HG03060 (cell line): ENCODE measurements at regions not wholly inside any gene's neighbourhood (a gene's known extent, or its start where the extent isn't known, plus 50 kb on each side); places are given as distances from the start of the nearest gene placed in this dataset.
"Not testable (repeated sequence)": the region's sequence is repeated elsewhere in the genome, so short reads cannot be mapped to it uniquely, and the experiment has no call there.

Source experiments
- ATAC-seq: cut with Tn5 transposase; IDR thresholded peaks from one replicate; pipeline ENCODE4 v1.9.1; 2021; ENCODE audit warnings: low read depth, moderate number of reproducible peaks; ENCODE audit not compliant: unreplicated experiment

DNA sequence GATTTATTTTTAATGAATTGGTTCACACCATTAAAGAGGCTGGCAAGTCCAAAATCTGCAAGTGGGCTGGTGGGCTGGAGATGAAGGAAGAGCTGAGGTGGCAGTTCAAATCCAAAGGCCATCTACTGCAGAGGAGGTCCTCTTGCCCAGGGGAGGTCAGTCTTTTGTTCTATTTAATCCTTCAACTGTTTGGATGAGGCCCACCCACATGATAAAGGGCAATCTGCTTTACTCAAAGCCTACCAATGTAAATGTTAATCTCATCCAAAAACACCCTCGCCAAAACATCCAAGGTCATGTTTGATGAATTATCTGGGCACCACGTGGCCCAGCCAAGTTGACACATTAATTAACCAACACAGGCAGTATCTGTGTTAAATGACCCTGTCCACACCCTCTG lies 99.0 kb downstream of the RRAGC start:
- ATAC-seq, result no peak

DNA sequence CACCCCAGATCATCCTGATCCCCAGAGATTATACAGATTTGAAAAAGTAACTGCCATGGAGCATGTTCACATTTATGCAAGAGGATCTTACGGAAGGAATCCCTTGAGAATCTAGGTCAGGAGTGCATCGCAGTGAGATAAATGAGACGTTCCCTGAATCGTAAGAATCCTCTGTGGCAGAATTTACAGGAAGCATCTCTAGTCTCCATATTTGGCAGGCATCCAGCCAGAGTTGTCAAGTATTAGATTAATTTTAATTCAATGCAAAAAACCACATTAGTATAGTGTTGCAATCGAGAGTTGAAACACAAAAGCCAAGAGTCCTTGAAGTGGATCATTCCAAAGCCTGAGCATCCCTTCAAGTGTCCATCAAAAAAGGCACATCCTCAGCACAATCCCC lies 100.8 kb downstream of the RRAGC start:
- no peak for ATAC-seq

DNA sequence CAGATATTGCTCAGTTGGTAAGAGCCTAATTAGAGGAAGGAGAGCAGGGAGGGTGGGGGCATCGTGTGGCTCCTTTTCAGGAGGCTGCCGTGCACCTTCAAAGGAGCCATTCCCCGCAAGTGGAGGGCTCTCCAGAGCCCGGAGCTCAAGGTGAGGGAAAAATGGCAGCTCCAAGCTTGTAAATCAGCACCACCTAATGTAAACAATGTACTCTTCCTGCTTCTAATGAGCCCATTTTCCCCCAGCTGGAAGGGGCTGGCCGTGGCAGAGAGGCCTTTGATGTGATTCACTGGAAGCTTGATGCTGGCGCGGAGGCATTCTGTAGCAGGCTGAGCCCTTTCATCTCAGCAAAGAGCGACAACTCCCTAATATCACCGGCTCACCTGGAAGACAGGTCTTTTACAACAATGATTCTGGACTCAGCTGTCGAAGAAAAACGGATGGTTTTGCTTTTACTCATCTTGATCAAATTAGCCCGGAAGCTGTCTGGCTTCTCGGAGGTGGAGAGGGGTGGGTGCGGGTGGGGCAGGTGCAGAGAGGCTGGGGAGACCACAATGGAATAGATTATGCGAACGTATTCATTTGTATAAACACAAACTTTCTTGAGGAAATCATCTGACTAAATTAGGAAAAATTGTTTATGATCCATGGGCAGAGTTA lies 112.5 kb downstream of the RRAGC start:
- no peak for ATAC-seq

DNA sequence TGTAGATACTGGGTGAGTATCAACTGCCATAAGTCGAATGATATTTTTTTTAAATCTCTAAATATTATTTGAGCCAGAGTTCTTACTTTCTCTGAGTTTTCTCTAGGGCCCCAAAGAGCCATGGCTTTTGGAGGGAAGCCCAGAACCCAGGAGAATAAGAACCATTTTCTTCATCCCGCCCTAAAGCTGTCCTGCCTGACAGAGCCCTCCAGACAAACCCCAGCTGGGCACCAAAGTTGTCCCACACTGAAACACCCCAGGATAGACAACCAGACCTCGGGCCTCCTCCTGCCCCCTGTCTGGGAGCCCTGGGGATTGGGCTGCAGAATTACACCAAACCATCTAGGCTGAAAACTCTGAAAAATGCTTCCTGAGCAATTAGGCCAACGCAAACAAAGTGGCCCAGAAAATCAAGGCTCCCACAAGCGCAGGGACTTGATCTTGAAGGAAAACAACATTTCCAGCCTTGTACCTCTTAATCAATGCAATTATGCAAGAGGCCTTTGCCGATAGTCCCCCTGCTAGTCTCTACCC lies 113.1 kb downstream of the RRAGC start:
- ATAC-seq, result no peak

DNA sequence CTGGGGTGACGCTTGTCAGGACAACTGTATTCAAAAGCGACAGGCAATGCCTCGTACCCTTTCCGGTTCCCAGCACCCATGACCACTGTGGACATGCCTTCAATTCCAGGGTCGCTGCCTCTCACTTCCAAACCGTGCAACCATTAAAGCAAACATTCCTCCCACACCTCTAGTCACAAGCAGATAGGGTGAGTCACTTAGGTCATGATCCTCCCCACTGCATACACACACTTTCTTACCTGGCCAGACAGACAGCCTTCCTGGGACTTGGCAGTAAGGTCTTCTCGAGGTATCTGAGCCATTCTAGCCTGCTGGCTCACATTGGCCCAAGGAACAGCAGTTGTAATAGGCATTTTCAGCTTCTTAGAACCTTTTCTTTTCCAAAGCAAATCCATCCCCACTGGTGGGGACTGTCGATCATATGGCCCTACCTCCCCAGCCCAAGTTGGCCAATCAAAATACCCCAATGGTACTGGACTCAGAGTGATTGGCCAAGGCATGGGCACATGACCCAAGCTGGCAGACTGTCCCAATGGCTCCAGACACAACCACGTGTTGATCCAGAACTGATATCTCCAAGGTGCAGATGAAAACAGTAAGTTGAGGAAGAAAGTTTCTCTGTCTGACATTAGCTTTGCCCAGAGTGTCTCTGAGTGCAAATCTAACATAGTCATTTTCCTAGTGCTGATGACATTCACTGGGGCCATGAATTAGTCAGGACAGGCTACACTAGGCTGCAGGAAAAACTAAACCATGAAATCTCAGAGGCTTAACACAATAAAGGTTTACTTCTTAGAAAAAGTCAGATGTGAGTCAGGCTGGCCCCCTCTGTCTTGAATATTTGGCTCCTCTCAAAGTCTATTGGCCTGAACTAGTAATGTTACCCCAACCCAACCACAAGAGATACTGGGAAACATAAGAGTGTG lies 113.8 kb downstream of the RRAGC start:
- no peak for ATAC-seq

DNA sequence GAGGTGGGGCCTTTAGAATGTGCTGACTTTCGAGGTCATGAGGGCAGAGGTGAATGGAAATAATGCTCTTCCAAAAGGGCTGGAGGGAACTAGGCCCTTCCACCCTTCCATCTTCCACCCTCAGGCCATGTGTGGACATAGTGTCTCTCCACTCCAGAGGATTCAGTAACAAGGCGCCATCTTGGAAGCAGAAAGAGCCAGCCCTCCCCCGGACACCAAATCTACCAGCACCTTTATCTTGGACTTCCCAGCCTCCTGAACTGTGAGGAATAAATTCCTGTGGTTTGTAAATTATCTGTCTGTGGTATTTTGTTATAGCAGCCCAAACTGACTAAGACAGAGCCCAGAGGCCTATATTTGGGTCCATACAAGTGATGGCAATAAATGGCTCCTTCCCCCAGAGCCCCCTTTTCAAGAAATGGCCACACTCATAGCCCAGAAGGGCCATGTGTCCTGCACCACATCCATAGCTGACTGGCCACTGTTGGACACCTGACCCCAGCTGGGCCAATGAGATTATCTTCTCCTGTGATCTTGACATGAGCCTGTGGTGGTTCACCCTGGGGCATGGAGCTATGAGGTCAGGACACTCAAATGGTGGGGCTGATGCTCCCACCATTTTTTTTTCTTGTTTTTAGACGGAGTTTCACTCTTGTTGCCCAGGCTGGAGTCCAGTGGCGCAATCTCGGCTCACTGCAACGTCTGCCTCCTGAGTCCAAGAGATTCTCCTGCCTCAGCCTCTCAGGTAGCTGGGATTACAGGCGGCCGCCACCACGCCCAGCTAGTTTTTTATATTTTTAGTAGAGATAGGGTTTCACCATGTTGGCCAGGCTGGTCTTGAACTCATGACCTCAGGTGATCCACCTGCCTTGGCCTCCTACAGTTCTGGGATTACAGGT lies 114.9 kb downstream of the RRAGC start:
- no peak for ATAC-seq

DNA sequence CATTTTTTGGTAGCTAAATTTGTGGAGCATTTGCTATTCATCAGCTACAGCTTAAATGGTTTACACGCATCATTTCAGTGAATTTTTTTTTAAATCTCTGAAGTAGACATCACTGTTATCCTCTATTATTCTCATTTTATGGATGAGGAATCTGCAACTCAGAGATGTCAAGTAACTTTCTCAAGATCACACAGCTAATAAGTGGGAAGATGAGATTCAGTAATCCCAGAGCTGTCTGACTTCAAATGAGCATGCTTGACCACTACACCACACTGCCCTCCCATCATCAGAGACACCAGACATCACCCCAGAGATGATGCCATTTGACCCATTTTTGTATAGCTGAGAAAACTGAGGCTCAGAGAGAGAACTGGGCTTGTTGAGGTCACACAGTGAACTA lies 116.4 kb downstream of the RRAGC start:
- no peak for ATAC-seq

DNA sequence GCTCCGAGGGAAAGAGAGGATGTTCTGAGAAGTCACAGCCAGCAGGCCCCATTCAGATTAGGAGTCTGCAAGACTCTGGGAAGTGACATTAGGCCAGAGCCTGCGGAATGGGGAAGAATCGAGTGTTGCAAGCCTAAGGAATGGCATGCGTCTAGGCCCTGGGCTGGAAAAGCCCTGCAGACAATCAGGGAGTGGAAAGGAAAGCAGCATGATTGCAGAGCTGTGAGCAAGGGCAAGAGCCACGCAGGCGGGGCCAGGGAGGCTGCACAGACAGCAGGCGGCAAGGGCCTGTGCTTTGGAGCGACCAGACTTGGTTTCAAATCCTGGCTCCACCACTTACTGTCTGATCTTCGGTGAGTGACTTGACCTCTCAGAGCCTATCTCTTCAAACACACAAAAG lies 118.2 kb downstream of the RRAGC start:
- no peak for ATAC-seq

DNA sequence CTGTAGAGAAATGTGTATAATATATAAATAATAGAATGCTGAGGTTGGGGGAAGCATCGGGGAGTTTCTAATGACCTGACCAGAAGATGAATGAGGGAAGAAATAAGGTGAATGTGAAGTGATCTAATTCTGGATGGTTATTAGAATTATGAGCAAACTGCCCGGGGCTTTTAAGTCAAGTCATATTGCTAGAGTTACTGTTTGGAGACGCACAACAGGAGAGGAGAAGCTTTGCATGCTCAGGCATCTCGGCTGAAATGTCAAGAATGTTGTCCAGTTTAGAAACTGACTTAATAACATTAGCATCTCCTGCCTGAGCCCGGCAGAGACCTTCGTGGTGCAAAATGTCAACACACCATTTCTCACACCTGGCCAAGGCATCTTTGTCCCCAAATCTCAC lies 119.1 kb downstream of the RRAGC start:
- no peak for ATAC-seq

DNA sequence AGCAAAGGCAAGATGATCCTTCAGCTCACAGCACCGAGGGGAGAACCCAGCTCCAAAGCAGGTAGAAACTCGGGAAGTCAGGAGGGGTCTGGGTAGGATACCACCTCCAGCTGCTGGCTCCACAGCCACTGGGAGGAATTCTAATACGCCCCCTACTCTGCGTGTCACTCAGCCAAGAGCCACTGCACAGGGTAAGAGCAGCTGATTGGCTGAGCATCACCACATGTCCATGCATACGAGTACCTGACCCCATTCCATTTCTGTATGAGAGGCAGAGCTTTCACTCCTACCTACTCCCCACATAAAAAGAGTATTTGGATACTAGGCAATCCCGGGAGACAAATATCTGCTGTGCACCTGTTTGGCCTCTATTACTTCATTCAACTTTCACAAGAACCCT lies 121.4 kb downstream of the RRAGC start:
- ATAC-seq, result no peak

DNA sequence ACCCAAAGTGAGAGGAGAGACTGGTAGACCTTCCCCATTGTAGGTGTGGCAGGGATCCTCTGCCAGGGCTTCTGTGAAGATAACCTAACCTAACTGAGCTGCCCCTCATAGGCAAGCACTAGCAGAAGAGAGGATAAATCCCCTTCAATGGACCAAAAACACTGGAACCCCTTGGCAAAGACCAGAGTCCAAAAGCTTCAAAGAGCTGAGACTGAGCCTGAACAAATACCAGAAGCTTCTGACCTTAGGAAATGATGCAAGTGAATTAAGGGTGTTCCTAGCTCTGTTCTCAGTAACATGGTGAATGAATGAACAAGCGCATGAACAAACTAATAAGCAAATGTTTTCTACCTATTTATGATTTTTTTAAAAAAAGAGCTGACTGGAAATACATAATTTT lies 123.2 kb downstream of the RRAGC start:
- no peak for ATAC-seq

DNA sequence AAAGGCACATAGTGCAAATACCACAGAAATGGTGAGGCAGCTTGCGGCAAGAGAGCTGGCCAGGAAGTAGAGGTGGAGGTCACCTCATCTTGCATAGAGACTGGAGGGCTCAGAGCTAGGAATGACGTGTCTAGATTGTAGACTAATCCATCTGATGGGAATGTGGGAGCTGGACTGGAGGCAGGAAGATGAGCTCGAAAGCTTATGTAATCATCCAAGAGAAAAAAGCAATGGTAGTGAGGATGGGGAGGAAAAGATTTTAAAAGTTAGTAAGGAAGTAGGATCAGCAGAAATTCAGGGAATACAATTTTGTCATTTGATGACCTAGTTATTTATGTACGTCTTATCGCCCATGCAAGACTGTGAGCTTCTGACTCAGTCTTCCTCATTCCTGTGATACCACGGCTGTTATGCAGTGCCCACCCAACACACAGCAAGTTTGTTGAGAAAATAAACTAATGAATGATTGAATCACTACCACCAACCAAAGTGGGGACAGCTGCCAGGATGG lies 123.9 kb downstream of the RRAGC start:
- no peak for ATAC-seq

DNA sequence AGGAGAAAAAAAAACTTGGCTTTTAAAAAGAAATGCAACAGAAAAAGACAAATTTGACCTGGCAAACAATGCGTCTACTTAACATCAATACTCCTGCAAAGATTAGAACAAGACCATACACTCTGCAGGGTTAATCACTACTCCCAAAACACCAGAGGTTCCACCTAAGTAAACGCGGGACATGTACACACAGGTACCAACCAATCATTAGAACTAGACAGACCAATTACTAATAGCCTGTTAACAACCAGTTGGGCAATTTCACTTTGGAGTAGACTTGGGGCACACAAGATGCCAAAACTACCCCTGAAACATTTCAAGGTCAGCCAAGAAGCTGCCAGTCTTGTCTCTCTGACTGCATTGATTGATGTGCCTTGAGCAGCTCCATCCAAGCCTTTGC lies 125.8 kb downstream of the RRAGC start:
- no peak for ATAC-seq

DNA sequence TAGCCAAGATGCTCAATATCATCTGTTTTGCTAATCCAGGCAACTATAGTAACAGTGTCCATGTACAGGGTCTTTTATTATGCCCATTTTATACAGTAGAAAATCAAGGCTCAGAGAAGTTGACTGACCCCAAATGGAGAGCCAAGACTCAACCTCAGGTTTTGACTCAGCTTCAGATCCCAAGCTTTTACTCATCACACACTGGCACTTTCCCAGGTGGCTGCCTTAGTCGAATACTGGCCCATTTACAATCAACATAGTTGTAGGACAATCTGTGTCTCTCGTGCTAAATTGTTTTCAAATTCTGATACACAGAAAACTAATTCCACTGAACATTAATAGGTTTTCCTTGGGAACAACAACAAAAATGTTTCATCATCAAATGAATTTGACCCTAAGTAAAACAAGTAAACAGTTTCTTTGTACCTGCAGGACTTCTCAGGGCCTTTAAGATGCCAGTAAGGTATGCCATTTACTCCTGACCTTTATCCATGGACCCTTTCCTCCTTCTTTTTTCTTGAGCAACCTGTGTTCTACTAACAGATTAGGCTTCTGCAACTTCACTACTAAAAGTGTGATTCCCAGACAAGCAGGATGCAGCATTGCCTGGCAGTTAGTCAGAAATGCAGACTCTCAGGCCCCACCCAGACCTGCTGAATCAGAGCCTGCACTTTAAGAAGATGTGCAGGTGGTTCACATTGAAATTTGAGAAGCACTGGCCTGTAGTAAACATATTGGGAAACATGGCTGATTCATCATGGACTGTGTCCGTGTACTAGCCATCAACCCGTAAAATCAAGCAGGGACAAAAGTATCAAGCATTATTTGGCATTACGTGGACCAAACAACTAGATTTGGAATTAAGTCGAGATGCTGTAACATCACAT lies 128.8 kb downstream of the RRAGC start:
- ATAC-seq, result no peak

DNA sequence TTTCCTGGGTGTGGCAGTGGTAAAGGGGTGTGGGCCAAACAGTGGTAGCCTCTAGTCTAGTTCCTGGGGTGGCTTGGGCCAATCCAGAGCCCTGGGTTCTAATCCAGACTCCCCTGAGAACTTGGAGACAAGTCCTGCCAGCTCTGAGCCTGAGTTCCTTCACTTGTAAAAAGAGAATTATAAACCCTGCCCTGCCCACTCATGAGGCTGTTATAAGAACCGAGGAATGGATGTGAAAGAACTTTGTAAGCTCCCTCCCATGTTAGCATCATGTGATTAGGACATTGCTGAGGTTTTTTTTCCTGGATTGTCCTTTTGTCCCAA lies 131.0 kb downstream of the RRAGC start:
- no peak for ATAC-seq

DNA sequence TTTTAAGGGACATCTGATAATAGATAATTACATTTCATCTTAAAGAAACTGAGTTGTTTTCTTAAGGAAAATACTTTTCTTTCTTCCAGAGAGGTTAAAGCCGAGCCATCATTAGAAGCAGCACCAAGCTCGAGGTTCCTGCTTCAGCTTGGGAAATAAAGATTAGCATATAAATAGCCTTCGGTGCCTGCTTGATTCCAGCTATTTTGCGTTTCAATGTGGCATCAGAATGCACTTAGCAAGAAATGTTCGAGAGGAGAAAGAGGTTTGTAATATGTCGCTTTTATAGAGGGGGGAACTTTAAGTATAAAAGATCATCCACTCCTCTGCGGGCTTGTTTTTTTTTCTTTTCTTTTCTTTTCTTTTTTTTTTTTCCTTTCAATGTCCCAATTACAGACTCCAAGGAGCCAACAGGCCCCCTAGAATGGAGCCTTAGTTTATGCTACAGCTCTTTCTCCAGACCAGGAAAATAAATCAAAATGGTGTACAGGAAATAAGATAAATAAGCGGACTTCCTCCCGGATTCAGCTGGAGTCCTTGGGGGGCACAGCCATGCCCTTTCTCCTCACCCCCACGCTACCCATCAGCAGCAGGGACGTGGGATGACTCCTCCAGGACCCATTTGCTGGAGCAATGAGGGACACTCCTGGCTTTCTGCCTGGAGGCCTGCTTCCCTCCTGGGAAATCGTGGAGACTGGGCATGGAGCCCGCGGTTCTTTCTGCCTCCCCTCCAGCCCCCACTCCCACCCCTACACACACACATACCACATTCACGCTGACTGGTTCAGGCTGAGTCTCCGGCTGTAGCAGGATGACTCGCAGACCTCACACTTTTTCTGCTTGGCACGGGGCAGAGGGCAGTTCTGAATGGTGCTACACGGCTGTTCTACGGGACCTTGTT lies 131.6 kb downstream of the RRAGC start:
- no peak for ATAC-seq

DNA sequence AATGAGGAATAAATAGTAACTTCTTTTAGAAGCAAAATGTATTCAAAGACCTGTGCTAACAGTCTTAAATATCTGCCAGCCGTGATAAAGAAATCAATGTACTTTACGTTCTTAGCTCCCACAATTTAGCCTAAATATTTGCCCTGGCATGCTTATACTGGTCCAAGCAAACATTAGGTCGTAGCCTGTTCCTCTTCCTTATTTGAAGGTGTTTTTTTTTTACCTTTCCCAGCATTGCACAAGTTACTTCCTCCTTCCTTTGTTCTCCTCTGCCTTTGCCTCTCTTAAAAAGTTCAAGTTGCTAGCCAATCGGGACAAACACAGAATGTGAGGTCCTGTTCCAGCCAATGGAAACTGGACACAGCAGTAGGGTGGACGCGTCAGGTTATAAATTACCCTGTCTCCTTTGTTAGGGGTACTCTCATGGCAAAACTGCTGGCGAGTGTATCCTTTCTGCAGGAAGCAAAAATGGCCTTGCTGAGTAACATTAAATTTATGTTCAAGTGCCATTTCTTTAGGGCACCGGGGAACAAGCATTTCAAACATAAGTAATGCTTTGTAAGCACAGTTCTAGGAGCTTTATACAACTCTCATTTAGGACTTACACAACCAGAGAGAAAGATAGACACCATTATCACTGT lies 134.1 kb downstream of the RRAGC start:
- not testable (repeated sequence) for ATAC-seq
